HEK293 (cell line): ENCODE measurements at regions not wholly inside any gene's neighbourhood (a gene's known extent, or its start where the extent isn't known, plus 50 kb on each side); places are given as distances from the start of the nearest gene placed in this dataset.

Experiments
- CTCF ChIP-seq: fragments of 450-650 bp; formaldehyde crosslinking; IDR thresholded peaks from 2 replicates; pipeline ENCODE4 v1.5.1; 2016; ENCODE audit warnings: missing biosample characterization, missing genetic modification characterization
- RBAK ChIP-seq: fragments of 450-650 bp; formaldehyde crosslinking; IDR thresholded peaks from 2 replicates; pipeline ENCODE4 v1.5.1; 2016; ENCODE audit warnings: missing biosample characterization, missing genetic modification characterization
- ZNF18 ChIP-seq: fragments of 450-650 bp; formaldehyde crosslinking; IDR thresholded peaks from 2 replicates; pipeline ENCODE4 v1.5.1; 2016; ENCODE audit warnings: missing biosample characterization, missing genetic modification characterization
- ZNF280D ChIP-seq: fragments of 450-650 bp; formaldehyde crosslinking; IDR thresholded peaks from 2 replicates; pipeline ENCODE4 v1.5.1; 2016; ENCODE audit warnings: missing biosample characterization, missing genetic modification characterization
- ZNF510 ChIP-seq: fragments of 450-650 bp; formaldehyde crosslinking; IDR thresholded peaks from 2 replicates; pipeline ENCODE4 v1.5.1; 2018; ENCODE audit warnings: mild to moderate bottlenecking, missing genetic modification characterization, missing biosample characterization; ENCODE audit not compliant: insufficient replicate concordance
- ZNF704 ChIP-seq: fragments of 450-650 bp; formaldehyde crosslinking; IDR thresholded peaks from 2 replicates; pipeline ENCODE4 v1.5.1; 2016; ENCODE audit warnings: missing biosample characterization, missing genetic modification characterization

- TF ChIP-seq ZNF18 (tag by site-specific recombination): no peak
- TF ChIP-seq ZNF280D (tag by site-specific recombination): no peak
- no peak for TF ChIP-seq ZNF704 (tag by site-specific recombination)
- no peak for TF ChIP-seq ZNF510
- TF ChIP-seq RBAK (tag by site-specific recombination): no peak
- no peak for TF ChIP-seq CTCF (tag by site-specific recombination)
These were observed 660.5 kb downstream of the TOX3 start for GRCh38 chr16:51886456-51886855.
